H1 (cell line): ENCODE measurements at regions not wholly inside any gene's neighbourhood (a gene's known extent, or its start where the extent isn't known, plus 50 kb on each side); places are given as distances from the start of the nearest gene placed in this dataset.

Experiments
- CHD7 ChIP-seq: fragments of 300-600 bp; sonication (generic); IDR thresholded peaks from 2 replicates; pipeline ENCODE4 v1.7.1; 2012; ENCODE audit warnings: low read length, moderate library complexity, mild to moderate bottlenecking, inconsistent platforms; ENCODE audit not compliant: insufficient replicate concordance
- GTF2F1 ChIP-seq: IDR thresholded peaks from 2 replicates; pipeline ENCODE4 v1.6.1; 2012; ENCODE audit warnings: low read depth, low read length, improper control_type of control experiment, borderline replicate concordance
- TF ChIP-seq, protein P1 (sequence below): IDR thresholded peaks from 2 replicates; pipeline ENCODE4 v1.6.1; 2011; ENCODE audit warnings: low read length, improper control_type of control experiment

- TF ChIP-seq GTF2F1 (no peak), CHD7 (no peak)
- TF ChIP-seq, protein P1, sequence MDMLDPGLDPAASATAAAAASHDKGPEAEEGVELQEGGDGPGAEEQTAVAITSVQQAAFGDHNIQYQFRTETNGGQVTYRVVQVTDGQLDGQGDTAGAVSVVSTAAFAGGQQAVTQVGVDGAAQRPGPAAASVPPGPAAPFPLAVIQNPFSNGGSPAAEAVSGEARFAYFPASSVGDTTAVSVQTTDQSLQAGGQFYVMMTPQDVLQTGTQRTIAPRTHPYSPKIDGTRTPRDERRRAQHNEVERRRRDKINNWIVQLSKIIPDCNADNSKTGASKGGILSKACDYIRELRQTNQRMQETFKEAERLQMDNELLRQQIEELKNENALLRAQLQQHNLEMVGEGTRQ: no peak
Measured at GRCh38 chr5:111930449-111930848, 173.5 kb upstream of the NREP start (continued).
